Ramos (cell line): ENCODE measurements at regions not wholly inside any gene's neighbourhood (a gene's known extent, or its start where the extent isn't known, plus 50 kb on each side); places are given as distances from the start of the nearest gene placed in this dataset.

Experiments
- in situ Hi-C: fragments of 300-500 bp; cut with MboI; formaldehyde crosslinking; loops from one replicate; pipeline ENCODE4 v1.14.3; 2022; ENCODE audit warnings: low sequenced_read_pairs; ENCODE audit not compliant: unreplicated experiment

GRCh38 chr4:181989071-181989470 lies 254.1 kb upstream of the TENM3 start:
- in situ Hi-C loops = no loop called here

GRCh38 chr4:181991369-181992108 lies 251.7 kb upstream of the TENM3 start:
- in situ Hi-C loops = no loop called here

GRCh38 chr4:181998398-181999295 lies 244.6 kb upstream of the TENM3 start:
- in situ Hi-C loops = no loop called here

- in situ Hi-C loops = no loop called here
Observed at GRCh38 chr4:182000077-182000476, 243.1 kb upstream of the TENM3 start.

- in situ Hi-C loops = no loop called here
Observed at GRCh38 chr4:182010876-182011275, 232.3 kb upstream of the TENM3 start.

- in situ Hi-C loops = no loop called here
Observed at GRCh38 chr4:182014164-182014563, 229.0 kb upstream of the TENM3 start.

- in situ Hi-C loops = no loop called here
Observed at GRCh38 chr4:182015014-182015413, 228.2 kb upstream of the TENM3 start.

GRCh38 chr4:182015893-182016292 lies 227.3 kb upstream of the TENM3 start:
- in situ Hi-C loops = no loop called here

GRCh38 chr4:182017038-182017437 lies 226.2 kb upstream of the TENM3 start:
- in situ Hi-C loops = no loop called here

GRCh38 chr4:182018691-182019090 lies 224.5 kb upstream of the TENM3 start:
- in situ Hi-C loops = no loop called here

GRCh38 chr4:182019148-182019652 lies 224.0 kb upstream of the TENM3 start:
- in situ Hi-C loops = no loop called here

- in situ Hi-C loops = no loop called here
Observed at GRCh38 chr4:182022909-182023308, 220.3 kb upstream of the TENM3 start.

- in situ Hi-C loops = no loop called here
Observed at GRCh38 chr4:182023469-182023868, 219.7 kb upstream of the TENM3 start.

- in situ Hi-C loops = no loop called here
Observed at GRCh38 chr4:182042945-182043344, 200.3 kb upstream of the TENM3 start.

GRCh38 chr4:182048871-182049270 lies 194.3 kb upstream of the TENM3 start:
- in situ Hi-C loops = no loop called here

- in situ Hi-C loops = no loop called here
Observed at GRCh38 chr4:182056866-182057265, 186.3 kb upstream of the TENM3 start.

- in situ Hi-C loops = no loop called here
Observed at GRCh38 chr4:182062458-182062857, 180.7 kb upstream of the TENM3 start.

- in situ Hi-C loops = no loop called here
Observed at GRCh38 chr4:182062936-182063335, 180.3 kb upstream of the TENM3 start.

GRCh38 chr4:182063651-182064050 lies 179.6 kb upstream of the TENM3 start:
- in situ Hi-C loops = no loop called here

- in situ Hi-C loops = no loop called here
Observed at GRCh38 chr4:182065255-182065654, 177.9 kb upstream of the TENM3 start.

- in situ Hi-C loops = no loop called here
Observed at GRCh38 chr4:182066037-182066436, 177.2 kb upstream of the TENM3 start.
